22Rv1 (cell line): ENCODE measurements at regions not wholly inside any gene's neighbourhood (a gene's known extent, or its start where the extent isn't known, plus 50 kb on each side); places are given as distances from the start of the nearest gene placed in this dataset.

Experiments
- ZFX ChIP-seq: fragments of 450-650 bp; IDR thresholded peaks from 2 replicates; pipeline ENCODE4 v1.6.1; 2017; ENCODE audit warnings: antibody characterized with exemption, borderline replicate concordance
- TF ChIP-seq, protein P1 (sequence below): fragments of 450-650 bp; IDR thresholded peaks from 2 replicates; pipeline ENCODE4 v1.5.1; 2017; ENCODE audit warnings: mild to moderate bottlenecking

DNA sequence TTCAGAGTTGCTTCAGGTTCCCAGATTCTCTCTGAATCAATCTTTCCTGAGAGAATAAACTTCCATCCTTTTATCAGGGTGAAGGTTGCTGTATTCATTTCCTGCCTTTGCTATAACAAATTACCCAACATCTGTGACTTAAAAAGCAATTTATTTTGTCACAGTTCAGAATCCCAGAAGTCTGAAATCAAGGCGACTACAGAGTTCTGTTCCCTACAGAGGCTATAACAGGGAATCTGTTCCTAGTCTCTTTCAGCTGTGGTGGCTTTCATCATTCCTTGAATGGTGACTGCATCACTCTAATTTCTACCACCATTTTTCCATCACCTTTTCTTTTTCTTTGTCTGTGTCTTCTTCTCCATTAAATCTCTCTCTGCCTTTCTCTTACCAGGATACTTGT is 459.3 kb upstream of the PRR20A start:
- TF ChIP-seq, protein P1, sequence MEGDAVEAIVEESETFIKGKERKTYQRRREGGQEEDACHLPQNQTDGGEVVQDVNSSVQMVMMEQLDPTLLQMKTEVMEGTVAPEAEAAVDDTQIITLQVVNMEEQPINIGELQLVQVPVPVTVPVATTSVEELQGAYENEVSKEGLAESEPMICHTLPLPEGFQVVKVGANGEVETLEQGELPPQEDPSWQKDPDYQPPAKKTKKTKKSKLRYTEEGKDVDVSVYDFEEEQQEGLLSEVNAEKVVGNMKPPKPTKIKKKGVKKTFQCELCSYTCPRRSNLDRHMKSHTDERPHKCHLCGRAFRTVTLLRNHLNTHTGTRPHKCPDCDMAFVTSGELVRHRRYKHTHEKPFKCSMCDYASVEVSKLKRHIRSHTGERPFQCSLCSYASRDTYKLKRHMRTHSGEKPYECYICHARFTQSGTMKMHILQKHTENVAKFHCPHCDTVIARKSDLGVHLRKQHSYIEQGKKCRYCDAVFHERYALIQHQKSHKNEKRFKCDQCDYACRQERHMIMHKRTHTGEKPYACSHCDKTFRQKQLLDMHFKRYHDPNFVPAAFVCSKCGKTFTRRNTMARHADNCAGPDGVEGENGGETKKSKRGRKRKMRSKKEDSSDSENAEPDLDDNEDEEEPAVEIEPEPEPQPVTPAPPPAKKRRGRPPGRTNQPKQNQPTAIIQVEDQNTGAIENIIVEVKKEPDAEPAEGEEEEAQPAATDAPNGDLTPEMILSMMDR, result no peak
- no peak for TF ChIP-seq ZFX
